Adrenal gland (tissue), 9 donors: ENCODE measurements at regions not wholly inside any gene's neighbourhood (a gene's known extent, or its start where the extent isn't known, plus 50 kb on each side); places are given as distances from the start of the nearest gene placed in this dataset.

Source experiments
- DNase-seq, 7 donors: peaks; one replicate each; pipeline ENCODE4 v3.0.0-alpha.2; 2019 to 2020
- H3K27ac ChIP-seq, 5 donors: fragments of 200-600 bp; sonication (generic) in 4 of 5; 1 replicate in 3 of 5; 2 replicates in 2 of 5; pipeline versions ENCODE4 v1.5.1 to v1.8.0; 2016 to 2020; ENCODE audit warnings: mild to moderate bottlenecking in 1 of 5
- H3K27me3 ChIP-seq: fragments of 200-600 bp; 2 replicates; pipeline ENCODE4 v1.8.0; 2021
- H3K36me3 ChIP-seq, 2 donors: fragments of 200-600 bp; replicated peaks in 1 of 2; 1 replicate in 1 of 2; 2 replicates in 1 of 2; pipeline versions ENCODE4 v1.5.1 to v1.8.0; 2018 to 2022
- H3K4me1 ChIP-seq, 2 donors: fragments of 200-600 bp; replicated peaks in 1 of 2; 1 replicate in 1 of 2; 2 replicates in 1 of 2; pipeline versions ENCODE4 v1.5.1 to v1.8.0; 2018 to 2021
- H3K4me3 ChIP-seq, 4 donors: fragments of 200-600 bp; sonication (generic) in 3 of 4; one replicate each; pipeline ENCODE4 v1.5.1; 2016 to 2018
- H3K9me3 ChIP-seq, 3 donors: fragments of 200-600 bp; sonication (generic) in 1 of 3; replicated peaks in 1 of 3; 1 replicate in 2 of 3; 2 replicates in 1 of 3; pipeline versions ENCODE4 v1.5.1 to v1.8.0; 2016 to 2021
- POLR2A ChIP-seq, 2 donors: fragments of 450-650 bp; IDR thresholded peaks; one replicate each; pipeline ENCODE4 v1.6.1; 2017; ENCODE audit warnings: antibody characterized with exemption in 2 of 2, mild to moderate bottlenecking in 2 of 2, moderate library complexity in 1 of 2
- WGBS, 4 donors: extraction: QIAGEN DNeasy Blood & Tissue Kit in 2 of 4; methylation state at CpG; one replicate each; pipeline versions ENCODE4 v1.1.5 to v1.1.7; 2013 to 2017; 5-methylcytosine and 5-hydroxymethylcytosine counted together
- intact Hi-C, 2 donors: fragments of 100-400 bp; cut with DNase I; formaldehyde crosslinking; loops; one replicate each; pipeline versions ENCODE4 v1.14.1 to v1.15.0; 2022 to 2023
- TF ChIP-seq, protein P1 (sequence below), 6 experiments: fragments of 450-650 bp in 4 of 6; fragments of 200-600 bp in 2 of 6; sonication (generic) in 1 of 6; IDR thresholded peaks; 1 replicate in 5 of 6; 2 replicates in 1 of 6; pipeline versions ENCODE4 v1.5.1 to v1.8.0; 2016 to 2021; ENCODE audit warnings: antibody characterized with exemption in 6 of 6, mild to moderate bottlenecking in 2 of 6, moderate library complexity in 1 of 6
- donor health status: healthy with polysubstance abuse.
- donor health status: Bipolar disorder and iron deficiency.
- donor health status: DM: yes; HTN: yes; CAD: no.
- donor health status: DM: no; HTN: no; CAD: no.
- donor health status: DM: no; HTN: no; CAD: no.

DNA sequence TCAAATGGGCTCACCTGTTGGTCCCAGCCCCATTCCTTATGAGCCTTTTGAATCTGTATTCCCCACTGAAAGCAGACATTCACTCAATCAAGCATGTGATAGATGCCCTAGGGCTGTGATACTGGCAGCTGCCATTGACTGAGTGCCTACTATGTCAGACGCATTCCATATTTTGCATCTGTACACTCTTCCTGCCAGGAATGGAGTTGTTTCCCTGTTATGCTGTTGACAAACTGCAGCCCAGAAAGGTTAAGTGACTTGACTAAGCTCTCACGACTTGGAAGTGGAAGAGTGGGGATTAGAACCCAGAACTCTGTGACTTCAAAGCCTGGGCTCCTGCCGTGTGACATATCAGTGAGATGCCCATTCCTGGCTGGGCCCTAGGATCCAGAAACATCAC is 211.4 kb downstream of the RPLP1 start:
- 73 to 84% (median 77%) methylated on average over 2 to 3 of the region's 3 CpGs for WGBS, 4 donors
- no peaks in the 10 kb centered on the region for H3K36me3 ChIP-seq
- peaks cover 0 to 5% of the 10 kb centered on the region in 2 donors for H3K4me1 ChIP-seq
- peak in 1 of 7 donors; percentile 25 for DNase-seq
- H3K9me3 ChIP-seq: no peaks in the 10 kb centered on the region
- no peak overlapping the region for H3K4me3 ChIP-seq
- peaks cover 4% of the 10 kb centered on the region for H3K27me3 ChIP-seq
- no peak overlapping the region for H3K27ac ChIP-seq
- TF ChIP-seq, protein P1, sequence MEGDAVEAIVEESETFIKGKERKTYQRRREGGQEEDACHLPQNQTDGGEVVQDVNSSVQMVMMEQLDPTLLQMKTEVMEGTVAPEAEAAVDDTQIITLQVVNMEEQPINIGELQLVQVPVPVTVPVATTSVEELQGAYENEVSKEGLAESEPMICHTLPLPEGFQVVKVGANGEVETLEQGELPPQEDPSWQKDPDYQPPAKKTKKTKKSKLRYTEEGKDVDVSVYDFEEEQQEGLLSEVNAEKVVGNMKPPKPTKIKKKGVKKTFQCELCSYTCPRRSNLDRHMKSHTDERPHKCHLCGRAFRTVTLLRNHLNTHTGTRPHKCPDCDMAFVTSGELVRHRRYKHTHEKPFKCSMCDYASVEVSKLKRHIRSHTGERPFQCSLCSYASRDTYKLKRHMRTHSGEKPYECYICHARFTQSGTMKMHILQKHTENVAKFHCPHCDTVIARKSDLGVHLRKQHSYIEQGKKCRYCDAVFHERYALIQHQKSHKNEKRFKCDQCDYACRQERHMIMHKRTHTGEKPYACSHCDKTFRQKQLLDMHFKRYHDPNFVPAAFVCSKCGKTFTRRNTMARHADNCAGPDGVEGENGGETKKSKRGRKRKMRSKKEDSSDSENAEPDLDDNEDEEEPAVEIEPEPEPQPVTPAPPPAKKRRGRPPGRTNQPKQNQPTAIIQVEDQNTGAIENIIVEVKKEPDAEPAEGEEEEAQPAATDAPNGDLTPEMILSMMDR (IDR thresholded peaks at IDR 0.05): no peak
- no peak for TF ChIP-seq POLR2A (IDR thresholded peaks at IDR 0.05)
- intact Hi-C loops: no loop called here

DNA sequence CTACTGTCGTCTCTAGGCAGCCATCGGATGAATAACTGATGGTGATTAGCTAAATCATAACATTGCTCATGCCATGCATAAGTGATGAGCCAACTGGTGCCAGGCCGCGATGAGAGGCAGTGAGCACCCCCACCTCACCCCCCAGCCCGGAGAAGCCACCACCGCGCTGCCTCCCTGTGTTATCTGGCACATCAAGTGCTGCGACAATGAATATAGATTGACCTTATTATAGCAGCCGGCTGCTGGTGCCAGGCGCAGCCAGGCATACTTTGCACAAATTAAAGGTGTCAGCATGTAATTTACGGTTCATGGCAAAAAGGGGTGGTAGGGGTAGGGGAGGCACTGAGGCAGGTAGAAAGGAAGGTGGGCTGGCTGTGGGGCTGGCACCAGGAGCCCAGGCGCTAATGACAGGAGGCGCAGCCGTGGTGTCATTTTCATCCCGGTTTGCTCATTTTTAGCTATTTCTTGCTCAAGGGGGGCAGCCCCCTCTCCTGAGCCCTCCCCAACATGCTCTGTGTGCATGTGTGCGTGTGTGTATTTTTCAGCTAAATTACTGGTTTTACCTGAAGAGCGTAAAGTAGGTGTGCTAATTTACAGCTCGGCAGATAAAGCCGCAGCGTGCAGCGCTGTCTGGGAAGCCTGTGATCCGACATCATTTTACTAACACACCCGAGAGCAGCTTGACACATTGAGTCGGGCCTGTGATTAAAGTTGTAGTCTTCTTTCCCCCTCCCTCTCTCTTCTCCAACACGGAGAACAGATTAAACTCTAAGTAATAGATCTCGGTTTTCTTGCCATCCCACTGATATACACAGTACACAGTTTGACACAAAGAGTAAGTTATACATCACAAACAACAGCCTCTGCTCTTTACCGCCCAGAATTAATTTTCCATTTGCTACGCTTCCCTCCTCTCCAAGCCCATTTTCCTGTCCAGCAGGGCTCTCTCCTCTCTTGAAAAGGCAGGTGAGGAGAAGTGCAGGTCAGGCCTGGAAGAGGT is 212.3 kb downstream of the RPLP1 start:
- Histone ChIP-seq H3K36me3 (no peaks in the 10 kb centered on the region), H3K27me3 (no peaks in the 10 kb centered on the region), H3K4me1 (peaks cover 0 to 5% of the 10 kb centered on the region in 2 donors), H3K27ac (no peak overlapping the region), H3K9me3 (no peaks in the 10 kb centered on the region), H3K4me3 (no peak overlapping the region)
- intact Hi-C loops: no loop called here
- WGBS, 4 donors: 55 to 68% (median 57%) methylated on average over 26 to 28 of the region's 28 CpGs
- TF ChIP-seq, protein P1 (IDR thresholded peaks at IDR 0.05): no peak
- TF ChIP-seq POLR2A (IDR thresholded peaks at IDR 0.05): no peak
- peak in 1 of 7 donors; percentile 54 for DNase-seq

DNA sequence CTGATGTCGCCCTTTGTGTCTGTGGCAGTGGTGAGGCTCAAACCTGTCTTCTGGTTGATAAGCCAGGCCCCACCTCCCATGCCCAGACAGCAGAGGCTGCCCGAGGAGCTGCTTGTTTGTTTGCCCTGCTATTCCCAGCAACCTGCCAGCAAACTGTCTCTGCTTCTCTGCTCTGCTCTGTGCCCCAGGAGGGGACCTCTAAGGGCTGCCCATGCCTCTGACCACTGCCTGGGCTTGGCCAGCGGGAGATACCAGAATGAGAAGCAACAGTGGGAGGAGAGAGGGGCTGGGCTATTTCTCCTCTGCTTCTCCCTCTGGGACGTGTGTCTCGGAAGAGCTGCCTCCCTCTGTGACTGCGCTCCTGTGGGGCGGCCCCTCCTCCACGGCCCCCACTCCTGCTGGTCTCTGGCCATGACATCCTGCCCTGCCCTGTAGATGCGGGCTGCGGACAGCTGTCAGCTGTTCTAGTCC is 213.1 kb downstream of the RPLP1 start:
- WGBS, 4 donors: 35 to 52% (median 43%) methylated on average over 10 of the region's 10 CpGs
- H3K4me1 ChIP-seq: peaks cover 0 to 5% of the 10 kb centered on the region in 2 donors
- H3K9me3 ChIP-seq: no peaks in the 10 kb centered on the region
- TF ChIP-seq, protein P1 (IDR thresholded peaks at IDR 0.05): no peak
- TF ChIP-seq POLR2A (IDR thresholded peaks at IDR 0.05): no peak
- H3K4me3 ChIP-seq: no peak overlapping the region
- H3K27me3 ChIP-seq: no peaks in the 10 kb centered on the region
- H3K36me3 ChIP-seq: no peaks in the 10 kb centered on the region
- no peak overlapping the region for H3K27ac ChIP-seq
- intact Hi-C loops: no loop called here
- DNase-seq: no peak

DNA sequence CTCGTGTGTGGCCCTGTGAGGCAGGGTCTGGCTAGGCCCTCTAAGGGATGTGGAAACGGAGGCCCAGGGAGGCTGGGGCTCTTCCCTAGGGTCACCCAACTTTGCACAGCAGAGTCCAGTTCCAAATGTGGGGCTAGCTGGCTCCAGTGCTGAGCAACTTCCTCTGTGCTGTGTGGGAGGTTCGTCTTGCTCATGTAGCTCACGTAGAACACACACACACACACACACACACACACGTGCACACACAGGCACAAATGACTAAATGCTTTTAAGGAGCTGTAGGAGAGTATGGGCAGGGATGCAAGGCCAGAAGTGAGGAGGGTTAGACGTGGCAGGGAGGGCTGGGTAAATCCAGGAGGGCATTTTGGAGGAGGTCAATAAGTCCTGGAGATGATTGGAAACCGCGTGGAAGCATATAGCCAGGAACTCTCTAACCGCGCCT is 213.8 kb downstream of the RPLP1 start:
- TF ChIP-seq, protein P1 (IDR thresholded peaks at IDR 0.05): no peak
- no peak for TF ChIP-seq POLR2A (IDR thresholded peaks at IDR 0.05)
- H3K27me3 ChIP-seq: no peaks in the 10 kb centered on the region
- no peaks in the 10 kb centered on the region for H3K9me3 ChIP-seq
- H3K36me3 ChIP-seq: no peaks in the 10 kb centered on the region
- 62 to 69% (median 65%) methylated on average over 8 to 10 of the region's 10 CpGs for WGBS, 4 donors
- peaks cover 0 to 5% of the 10 kb centered on the region in 2 donors for H3K4me1 ChIP-seq
- intact Hi-C loops: no loop called here
- H3K27ac ChIP-seq: peak overlapping the region in 1 of 5 donors; percentile 51
- no peak overlapping the region for H3K4me3 ChIP-seq
- peak in 6 of 7 donors; percentile 27 to 62 (median 32) for DNase-seq
